ENCODE measurements at regions not wholly inside any gene's neighbourhood (a gene's known extent, or its start where the extent isn't known, plus 50 kb on each side); places are given as distances from the start of the nearest gene placed in this dataset.

- TF ChIP-seq CTCF (IDR thresholded peaks at IDR 0.05) (no peak), POLR2A (IDR thresholded peaks at IDR 0.05) (no peak)
These were observed 77.3 kb downstream of the TMX1 start for GRCh38 chr14:51317373-51317772.

All from adrenal gland (tissue), 5 donors.